Lung (tissue), 11 donors: ENCODE measurements at regions not wholly inside any gene's neighbourhood (a gene's known extent, or its start where the extent isn't known, plus 50 kb on each side); places are given as distances from the start of the nearest gene placed in this dataset.
A peak's percentile ranks its signal among the peaks of the same experiment; 100 is the strongest.

Experiments used
- ATAC-seq: fragments of 200-7000 bp; cut with Tn5 transposase; one replicate; pipeline ENCODE4 v1.9.1; 2020; ENCODE audit warnings: moderate number of reproducible peaks; ENCODE audit not compliant: insufficient read depth, low FRiP score
- DNase-seq, 3 donors: peaks; one replicate each; pipeline ENCODE4 v3.0.0-alpha.2; 2013 to 2017
- H3K27ac ChIP-seq, 2 donors: one replicate each; pipeline ENCODE4 v1.5.1; 2013; ENCODE audit warnings: mild to moderate bottlenecking in 2 of 2, moderate library complexity in 2 of 2, control low read depth in 1 of 2, inconsistent platforms in 1 of 2, low read depth in 1 of 2, low read length in 1 of 2
- H3K27me3 ChIP-seq, 3 donors: one replicate each; pipeline ENCODE4 v1.5.1; 2013; ENCODE audit warnings: low read length in 2 of 3; ENCODE audit not compliant: control insufficient read depth in 3 of 3, insufficient read depth in 3 of 3
- H3K36me3 ChIP-seq, 4 donors: one replicate each; pipeline ENCODE4 v1.5.1; 2013; ENCODE audit warnings: low read length in 4 of 4, mild to moderate bottlenecking in 1 of 4, moderate library complexity in 1 of 4; ENCODE audit not compliant: control insufficient read depth in 4 of 4, insufficient read depth in 4 of 4
- H3K4me1 ChIP-seq, 5 donors: one replicate each; pipeline ENCODE4 v1.5.1; 2013; ENCODE audit warnings: low read length in 5 of 5, mild to moderate bottlenecking in 2 of 5, moderate library complexity in 1 of 5; ENCODE audit not compliant: control insufficient read depth in 5 of 5, insufficient read depth in 5 of 5
- H3K4me3 ChIP-seq: one replicate; pipeline ENCODE4 v1.5.1; 2013; ENCODE audit warnings: mild to moderate bottlenecking, control low read depth, moderate library complexity
- H3K9ac ChIP-seq, 2 donors: one replicate each; pipeline ENCODE4 v1.5.1; 2013; ENCODE audit warnings: low read length in 2 of 2, control low read depth in 1 of 2; ENCODE audit not compliant: insufficient read depth in 1 of 2
- H3K9me3 ChIP-seq, 4 donors: one replicate each; pipeline ENCODE4 v1.5.1; 2013; ENCODE audit warnings: low read length in 3 of 4, mild to moderate bottlenecking in 1 of 4, moderate library complexity in 1 of 4; ENCODE audit not compliant: control insufficient read depth in 4 of 4, insufficient read depth in 3 of 4
- WGBS, 2 donors: extraction: QIAGEN DNeasy Blood & Tissue Kit; methylation state at CpG; one replicate each; pipeline ENCODE4 v1.1.7; 2013; 5-methylcytosine and 5-hydroxymethylcytosine counted together
- TF ChIP-seq, protein P1 (sequence below): IDR thresholded peaks from 2 replicates; pipeline ENCODE4 v1.5.1; 2012; ENCODE audit warnings: mild to moderate bottlenecking; ENCODE audit errors: control extremely low read depth, extremely low read depth
- donor health status: control.
- donor health status: control.
- donor health status: Bipolar disorder and iron deficiency.
- donor health status: healthy.
- donor health status: DM: yes; HTN: yes; CAD: no.

DNA sequence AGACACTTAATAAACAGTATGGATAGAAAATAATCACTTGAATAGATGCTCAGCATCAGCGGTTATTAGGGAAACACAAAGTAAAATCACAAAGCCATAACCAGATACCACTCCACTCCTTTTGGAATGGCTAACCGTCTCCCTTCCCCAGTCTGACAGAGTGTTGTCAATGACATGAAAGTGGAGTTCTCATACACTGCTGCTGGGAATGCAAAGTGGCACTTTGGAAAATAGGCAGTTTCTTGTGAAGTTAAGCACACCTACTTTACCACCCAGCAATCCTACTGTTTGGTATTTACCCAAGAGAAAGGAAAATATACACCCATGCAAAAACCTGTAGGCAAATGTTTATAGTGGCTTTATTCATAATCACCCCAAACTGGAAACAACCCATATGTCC is 81.0 kb upstream of the KLHL25 start:
- Histone ChIP-seq H3K9me3 (peaks cover 0 to 2% (median 0%) of the 10 kb centered on the region in 4 donors), H3K4me3 (no peak overlapping the region), H3K36me3 (no peaks in the 10 kb centered on the region), H3K9ac (no peak overlapping the region), H3K27me3 (peaks cover 0 to 9% (median 0%) of the 10 kb centered on the region in 3 donors), H3K4me1 (no peaks in the 10 kb centered on the region), H3K27ac (no peak overlapping the region)
- no peak for ATAC-seq
- peak in 2 of 3 donors; percentile 2 to 45 for DNase-seq
- TF ChIP-seq, protein P1, sequence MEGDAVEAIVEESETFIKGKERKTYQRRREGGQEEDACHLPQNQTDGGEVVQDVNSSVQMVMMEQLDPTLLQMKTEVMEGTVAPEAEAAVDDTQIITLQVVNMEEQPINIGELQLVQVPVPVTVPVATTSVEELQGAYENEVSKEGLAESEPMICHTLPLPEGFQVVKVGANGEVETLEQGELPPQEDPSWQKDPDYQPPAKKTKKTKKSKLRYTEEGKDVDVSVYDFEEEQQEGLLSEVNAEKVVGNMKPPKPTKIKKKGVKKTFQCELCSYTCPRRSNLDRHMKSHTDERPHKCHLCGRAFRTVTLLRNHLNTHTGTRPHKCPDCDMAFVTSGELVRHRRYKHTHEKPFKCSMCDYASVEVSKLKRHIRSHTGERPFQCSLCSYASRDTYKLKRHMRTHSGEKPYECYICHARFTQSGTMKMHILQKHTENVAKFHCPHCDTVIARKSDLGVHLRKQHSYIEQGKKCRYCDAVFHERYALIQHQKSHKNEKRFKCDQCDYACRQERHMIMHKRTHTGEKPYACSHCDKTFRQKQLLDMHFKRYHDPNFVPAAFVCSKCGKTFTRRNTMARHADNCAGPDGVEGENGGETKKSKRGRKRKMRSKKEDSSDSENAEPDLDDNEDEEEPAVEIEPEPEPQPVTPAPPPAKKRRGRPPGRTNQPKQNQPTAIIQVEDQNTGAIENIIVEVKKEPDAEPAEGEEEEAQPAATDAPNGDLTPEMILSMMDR = no peak
- WGBS, 2 donors = 63 to 75% methylated on average over 2 of the region's 2 CpGs

DNA sequence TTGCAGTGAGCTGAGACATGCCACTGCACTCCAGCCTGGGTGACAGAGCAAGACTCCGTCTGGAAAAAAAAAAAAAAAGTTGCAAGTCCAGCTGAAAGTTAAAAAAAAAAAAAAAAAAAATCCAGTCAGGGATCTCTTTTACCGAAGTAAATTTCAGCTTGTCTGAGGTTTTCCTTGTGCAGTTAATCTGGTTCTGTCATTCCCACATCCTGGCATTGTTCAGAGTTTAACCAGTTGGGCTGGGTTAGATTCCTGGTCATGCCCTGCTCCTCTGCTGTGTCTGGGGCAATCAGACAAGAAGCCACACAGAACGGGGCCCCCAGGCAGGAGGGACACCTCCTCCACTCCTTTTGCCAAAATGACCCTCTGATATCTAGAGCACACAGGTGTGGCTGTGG is 84.1 kb upstream of the KLHL25 start:
- no peak overlapping the region for H3K9ac ChIP-seq
- H3K27ac ChIP-seq = no peak overlapping the region
- H3K9me3 ChIP-seq = no peaks in the 10 kb centered on the region
- DNase-seq (peak in 1 of 3 donors; percentile 25), ATAC-seq (no peak)
- no peaks in the 10 kb centered on the region for H3K4me1 ChIP-seq
- 8 to 12% methylated on average over 3 of the region's 3 CpGs for WGBS, 2 donors
- H3K36me3 ChIP-seq = no peaks in the 10 kb centered on the region
- H3K27me3 ChIP-seq = peaks cover 0 to 8% (median 0%) of the 10 kb centered on the region in 3 donors
- H3K4me3 ChIP-seq = no peak overlapping the region
- TF ChIP-seq, protein P1 = no peak

DNA sequence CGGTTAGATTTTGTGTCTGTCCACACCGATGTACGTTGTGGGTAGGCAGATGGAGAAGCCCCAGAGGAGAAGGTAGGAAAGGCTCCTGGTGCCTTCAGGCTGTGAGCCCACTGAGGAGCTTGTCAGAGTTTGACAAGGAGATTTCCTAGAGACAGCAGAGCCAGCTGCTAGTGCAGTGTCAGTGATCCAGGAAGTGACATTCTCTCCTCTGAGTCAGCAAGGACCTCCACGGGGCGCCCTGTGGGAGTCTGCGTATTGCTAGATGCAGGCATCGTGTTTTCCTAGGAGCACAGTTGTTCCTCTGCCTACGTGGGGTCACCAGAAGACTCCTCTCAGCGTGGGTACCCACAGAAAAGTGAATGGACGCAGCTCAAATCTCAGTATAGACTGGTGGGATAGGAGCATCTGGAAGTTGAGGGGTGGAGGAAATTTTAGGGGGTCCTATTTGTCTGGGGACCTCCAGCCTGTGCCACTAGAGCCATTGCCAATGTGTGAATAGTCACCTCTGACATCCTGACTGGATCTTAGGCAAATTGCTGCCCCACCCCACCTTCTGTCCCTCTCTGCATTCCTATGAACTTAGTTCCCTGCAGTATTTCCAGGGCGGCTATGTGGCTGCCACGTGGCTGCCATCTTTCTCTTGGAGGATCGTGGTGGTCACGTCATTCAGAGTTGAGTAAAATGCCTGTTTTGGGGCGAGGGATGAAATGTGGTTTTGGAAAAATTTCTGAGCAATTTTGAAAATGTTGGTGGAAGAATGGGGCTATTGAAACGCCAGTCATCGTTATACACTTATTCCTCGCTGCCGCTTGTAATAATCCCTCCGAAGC is 84.8 kb upstream of the KLHL25 start:
- ATAC-seq (no peak), DNase-seq (peak in 1 of 3 donors; percentile 7)

More for the DNA sequence above, 84.8 kb upstream of the KLHL25 start:
- Histone ChIP-seq H3K4me1 (no peaks in the 10 kb centered on the region), H3K27me3 (peaks cover 0 to 4% (median 0%) of the 10 kb centered on the region in 3 donors), H3K4me3 (no peak overlapping the region), H3K9me3 (no peaks in the 10 kb centered on the region), H3K27ac (no peak overlapping the region), H3K9ac (no peak overlapping the region), H3K36me3 (no peaks in the 10 kb centered on the region)
- TF ChIP-seq, protein P1 = no peak
- WGBS, 2 donors = 57 to 64% methylated on average over 20 of the region's 20 CpGs
